Colonic mucosa (tissue), 4 donors: ENCODE measurements at regions not wholly inside any gene's neighbourhood (a gene's known extent, or its start where the extent isn't known, plus 50 kb on each side); places are given as distances from the start of the nearest gene placed in this dataset.

Experiments used
- DNase-seq: peaks from one replicate; pipeline ENCODE4 v3.0.0-alpha.2; 2020
- H3K27ac ChIP-seq: fragments of 200-600 bp; one replicate; pipeline ENCODE4 v1.8.0; 2021
- H3K27me3 ChIP-seq: fragments of 200-600 bp; one replicate; pipeline ENCODE4 v1.8.0; 2021
- H3K36me3 ChIP-seq: fragments of 200-600 bp; one replicate; pipeline ENCODE4 v1.8.0; 2021
- H3K4me1 ChIP-seq: fragments of 200-600 bp; one replicate; pipeline ENCODE4 v1.8.0; 2021; ENCODE audit warnings: mild to moderate bottlenecking
- H3K4me3 ChIP-seq: fragments of 200-600 bp; one replicate; pipeline ENCODE4 v1.8.0; 2021
- H3K9ac ChIP-seq, 2 donors: one replicate each; pipeline ENCODE4 v1.7.0; 2013; ENCODE audit warnings: control low read depth in 2 of 2, low read depth in 2 of 2, low read length in 2 of 2
- H3K9me3 ChIP-seq: fragments of 200-600 bp; one replicate; pipeline ENCODE4 v1.8.0; 2021
- CTCF ChIP-seq: fragments of 200-600 bp; IDR thresholded peaks from one replicate; pipeline ENCODE4 v1.8.0; 2022; ENCODE audit warnings: antibody characterized with exemption, mild to moderate bottlenecking
- intact Hi-C: fragments of 100-400 bp; cut with DNase I; formaldehyde crosslinking; loops from one replicate; pipeline ENCODE4 v1.14.1; 2022
- donor health status: healthy.
- donor health status: DM: no; HTN: no; CAD: no.
- donor health status: DM: no; HTN: no; CAD: no.

- Histone ChIP-seq H3K4me3 (no peak overlapping the region), H3K36me3 (no peaks in the 10 kb centered on the region), H3K4me1 (no peaks in the 10 kb centered on the region), H3K9ac (no peak overlapping the region), H3K9me3 (no peaks in the 10 kb centered on the region), H3K27me3 (no peaks in the 10 kb centered on the region), H3K27ac (peak overlapping the region; percentile 53)
- TF ChIP-seq CTCF: no peak
- DNase-seq: peak; percentile 58
- intact Hi-C loops: no loop called here
Observed at GRCh38 chr5:145500710-145501109, 334.4 kb downstream of the PRELID2 start.

GRCh38 chr5:145499483-145499882 is 335.7 kb downstream of the PRELID2 start:
- Histone ChIP-seq H3K36me3 (no peaks in the 10 kb centered on the region), H3K9me3 (no peaks in the 10 kb centered on the region), H3K9ac (no peak overlapping the region), H3K4me3 (no peak overlapping the region), H3K27ac (no peak overlapping the region), H3K27me3 (no peaks in the 10 kb centered on the region), H3K4me1 (no peaks in the 10 kb centered on the region)
- no peak for DNase-seq
- intact Hi-C loops: no loop called here
- TF ChIP-seq CTCF: no peak

GRCh38 chr5:145497052-145497451 is 338.1 kb downstream of the PRELID2 start:
- TF ChIP-seq CTCF: no peak
- H3K9me3 ChIP-seq: no peaks in the 10 kb centered on the region
- no peak overlapping the region for H3K27ac ChIP-seq
- no peak overlapping the region for H3K4me3 ChIP-seq
- intact Hi-C loops: no loop called here
- H3K4me1 ChIP-seq: no peaks in the 10 kb centered on the region
- no peak overlapping the region for H3K9ac ChIP-seq
- no peak for DNase-seq
- no peaks in the 10 kb centered on the region for H3K36me3 ChIP-seq
- no peaks in the 10 kb centered on the region for H3K27me3 ChIP-seq

- Histone ChIP-seq H3K9ac (no peak overlapping the region), H3K4me1 (no peaks in the 10 kb centered on the region), H3K4me3 (no peak overlapping the region), H3K9me3 (no peaks in the 10 kb centered on the region), H3K27ac (no peak overlapping the region), H3K27me3 (no peaks in the 10 kb centered on the region), H3K36me3 (no peaks in the 10 kb centered on the region)
- DNase-seq: no peak
- intact Hi-C loops: no loop called here
- no peak for TF ChIP-seq CTCF
Observed at GRCh38 chr5:145495741-145496140, 339.4 kb downstream of the PRELID2 start.

GRCh38 chr5:145495196-145495595 is 339.9 kb downstream of the PRELID2 start:
- Histone ChIP-seq H3K27ac (no peak overlapping the region), H3K36me3 (no peaks in the 10 kb centered on the region), H3K4me3 (no peak overlapping the region), H3K4me1 (no peaks in the 10 kb centered on the region), H3K27me3 (no peaks in the 10 kb centered on the region), H3K9me3 (no peaks in the 10 kb centered on the region), H3K9ac (no peak overlapping the region)
- DNase-seq: no peak
- intact Hi-C loops: no loop called here
- no peak for TF ChIP-seq CTCF

GRCh38 chr5:145493435-145493834 is 341.7 kb downstream of the PRELID2 start:
- Histone ChIP-seq H3K9ac (no peak overlapping the region), H3K36me3 (no peaks in the 10 kb centered on the region), H3K27ac (no peak overlapping the region), H3K9me3 (no peaks in the 10 kb centered on the region), H3K4me1 (no peaks in the 10 kb centered on the region), H3K4me3 (no peak overlapping the region), H3K27me3 (no peaks in the 10 kb centered on the region)
- no peak for TF ChIP-seq CTCF
- DNase-seq: no peak
- intact Hi-C loops: no loop called here
